ENCODE measurements at regions not wholly inside any gene's neighbourhood (a gene's known extent, or its start where the extent isn't known, plus 50 kb on each side); places are given as distances from the start of the nearest gene placed in this dataset.

DNA sequence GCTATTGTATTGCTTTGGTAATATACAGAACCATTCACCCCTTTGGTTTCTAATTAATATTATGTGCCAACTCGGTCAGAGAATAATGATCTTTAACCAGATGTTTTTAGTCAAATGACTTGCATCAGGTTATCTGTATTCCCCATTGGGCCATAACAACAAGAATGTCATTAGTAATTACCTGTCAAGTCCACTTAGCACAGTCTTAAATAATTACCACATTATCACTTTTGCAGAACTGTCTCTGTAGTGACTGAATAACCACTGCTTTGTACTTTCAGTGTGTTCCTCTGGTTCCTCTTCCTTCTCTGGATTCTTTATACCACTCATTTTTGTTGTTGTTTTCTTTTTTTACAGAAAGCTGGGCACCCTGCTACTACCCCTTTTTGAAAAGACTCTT lies 257.7 kb upstream of the SPOCK3 start:
- TF ChIP-seq, protein P1, sequence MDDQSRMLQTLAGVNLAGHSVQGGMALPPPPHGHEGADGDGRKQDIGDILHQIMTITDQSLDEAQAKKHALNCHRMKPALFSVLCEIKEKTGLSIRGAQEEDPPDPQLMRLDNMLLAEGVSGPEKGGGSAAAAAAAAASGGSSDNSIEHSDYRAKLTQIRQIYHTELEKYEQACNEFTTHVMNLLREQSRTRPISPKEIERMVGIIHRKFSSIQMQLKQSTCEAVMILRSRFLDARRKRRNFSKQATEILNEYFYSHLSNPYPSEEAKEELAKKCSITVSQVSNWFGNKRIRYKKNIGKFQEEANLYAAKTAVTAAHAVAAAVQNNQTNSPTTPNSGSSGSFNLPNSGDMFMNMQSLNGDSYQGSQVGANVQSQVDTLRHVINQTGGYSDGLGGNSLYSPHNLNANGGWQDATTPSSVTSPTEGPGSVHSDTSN (CRISPR knock-in tag; IDR thresholded peaks at IDR 0.05) = no peak
- TF ChIP-seq, protein P2, sequence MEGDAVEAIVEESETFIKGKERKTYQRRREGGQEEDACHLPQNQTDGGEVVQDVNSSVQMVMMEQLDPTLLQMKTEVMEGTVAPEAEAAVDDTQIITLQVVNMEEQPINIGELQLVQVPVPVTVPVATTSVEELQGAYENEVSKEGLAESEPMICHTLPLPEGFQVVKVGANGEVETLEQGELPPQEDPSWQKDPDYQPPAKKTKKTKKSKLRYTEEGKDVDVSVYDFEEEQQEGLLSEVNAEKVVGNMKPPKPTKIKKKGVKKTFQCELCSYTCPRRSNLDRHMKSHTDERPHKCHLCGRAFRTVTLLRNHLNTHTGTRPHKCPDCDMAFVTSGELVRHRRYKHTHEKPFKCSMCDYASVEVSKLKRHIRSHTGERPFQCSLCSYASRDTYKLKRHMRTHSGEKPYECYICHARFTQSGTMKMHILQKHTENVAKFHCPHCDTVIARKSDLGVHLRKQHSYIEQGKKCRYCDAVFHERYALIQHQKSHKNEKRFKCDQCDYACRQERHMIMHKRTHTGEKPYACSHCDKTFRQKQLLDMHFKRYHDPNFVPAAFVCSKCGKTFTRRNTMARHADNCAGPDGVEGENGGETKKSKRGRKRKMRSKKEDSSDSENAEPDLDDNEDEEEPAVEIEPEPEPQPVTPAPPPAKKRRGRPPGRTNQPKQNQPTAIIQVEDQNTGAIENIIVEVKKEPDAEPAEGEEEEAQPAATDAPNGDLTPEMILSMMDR (tag by site-specific recombination; IDR thresholded peaks at IDR 0.05) = no peak
- TF ChIP-seq ZBTB7A (tag by site-specific recombination; IDR thresholded peaks at IDR 0.05; ENCODE audit: low read depth) (no peak), ZNF600 (tag by site-specific recombination; IDR thresholded peaks at IDR 0.05) (no peak), ZNF433 (tag by site-specific recombination; IDR thresholded peaks at IDR 0.05; ENCODE audit: low read depth) (no peak), ZNF274 (IDR thresholded peaks at IDR 0.05; ENCODE audit: low read length) (no peak), ZNF274 (tag by site-specific recombination; IDR thresholded peaks at IDR 0.05; ENCODE audit: borderline replicate concordance) (no peak)
